ENCODE measurements at regions not wholly inside any gene's neighbourhood (a gene's known extent, or its start where the extent isn't known, plus 50 kb on each side); places are given as distances from the start of the nearest gene placed in this dataset.

DNA sequence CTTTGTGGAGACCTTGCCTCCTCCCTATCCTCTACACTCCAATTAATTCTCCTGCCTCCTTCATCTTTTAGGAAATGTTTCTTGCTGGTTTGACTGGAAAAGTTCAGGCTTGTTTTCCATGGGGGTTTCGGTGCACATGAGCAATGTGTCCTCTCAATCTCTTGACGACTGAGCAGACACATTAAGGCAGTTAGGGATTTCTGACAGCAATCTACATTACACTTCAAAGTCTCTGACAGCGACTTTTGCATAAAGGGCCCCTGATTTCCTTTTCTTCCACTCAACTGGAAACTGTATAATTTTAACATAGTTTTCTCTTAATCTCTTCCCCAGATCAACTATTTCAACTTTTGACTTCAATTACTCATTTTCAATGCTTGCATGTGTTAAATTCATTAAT, 394.0 kb downstream of the MEIS1 start:
- no peak for TF ChIP-seq CTCF (IDR thresholded peaks at IDR 0.05; ENCODE audit: poor library complexity, severe bottlenecking)
- no peak for TF ChIP-seq EZH2 (IDR thresholded peaks at IDR 0.05; ENCODE audit: borderline replicate concordance, insufficient read depth, low read length, poor library complexity, severe bottlenecking)
